HCT116 (cell line): ENCODE measurements at regions not wholly inside any gene's neighbourhood (a gene's known extent, or its start where the extent isn't known, plus 50 kb on each side); places are given as distances from the start of the nearest gene placed in this dataset.
A peak's percentile ranks its signal among the peaks of the same experiment; 100 is the strongest.

Source experiments
- CTCF ChIP-seq, 3 experiments: fragments of 200-600 bp in 1 of 3; sonication (generic) in 1 of 3; IDR thresholded peaks in 2 of 3; conservative IDR thresholded peaks in 1 of 3; 2 replicates each; pipeline ENCODE4 v1.5.1; 2012 to 2017; ENCODE audit warnings: low read depth in 2 of 3, low read length in 2 of 3, antibody characterized with exemption in 1 of 3, borderline replicate concordance in 1 of 3, control low read depth in 1 of 3, mild to moderate bottlenecking in 1 of 3, mixed read lengths in 1 of 3, mixed run types in 1 of 3, moderate library complexity in 1 of 3; ENCODE audit not compliant: insufficient read depth in 1 of 3
- EGR1 ChIP-seq: IDR thresholded peaks from 2 replicates; pipeline ENCODE4 v1.6.1; 2012; ENCODE audit warnings: low read depth
- EZH2 ChIP-seq: fragments of 200-600 bp; sonication (generic); IDR thresholded peaks from 2 replicates; pipeline ENCODE4 v1.6.1; 2017; ENCODE audit warnings: antibody characterized with exemption, mixed run types
- JUND ChIP-seq: IDR thresholded peaks from 2 replicates; pipeline ENCODE4 v1.6.1; 2012
- POLR2A ChIP-seq: IDR thresholded peaks from 2 replicates; pipeline ENCODE4 v1.7.0; 2011; ENCODE audit warnings: borderline replicate concordance; ENCODE audit not compliant: insufficient read depth, insufficient read length; ENCODE audit errors: extremely low read depth
- POLR2AphosphoS5 ChIP-seq: IDR thresholded peaks from 2 replicates; pipeline ENCODE4 v1.6.1; 2011; ENCODE audit warnings: mild to moderate bottlenecking, low read depth, low read length, moderate library complexity
- REST ChIP-seq: IDR thresholded peaks from 2 replicates; pipeline ENCODE4 v1.6.1; 2012; ENCODE audit warnings: low read depth
- TCF7L2 ChIP-seq: IDR thresholded peaks from 2 replicates; pipeline ENCODE4 v1.7.0; 2011; ENCODE audit warnings: borderline replicate concordance, inconsistent platforms; ENCODE audit not compliant: insufficient read depth, insufficient read length; ENCODE audit errors: extremely low read depth
- YY1 ChIP-seq: IDR thresholded peaks from 2 replicates; pipeline ENCODE4 v1.6.1; 2011; ENCODE audit warnings: low read length, low read depth, moderate library complexity, mild to moderate bottlenecking; ENCODE audit not compliant: insufficient replicate concordance; ENCODE audit errors: extremely low read depth
- ZFX ChIP-seq: fragments of 450-650 bp; IDR thresholded peaks from 2 replicates; pipeline ENCODE4 v1.6.1; 2017

- TF ChIP-seq JUND, result no peak
- no peak for TF ChIP-seq POLR2A
- TF ChIP-seq YY1, result no peak
- no peak for TF ChIP-seq POLR2AphosphoS5
- no peak for TF ChIP-seq REST
- TF ChIP-seq EZH2, result no peak
- no peak for TF ChIP-seq TCF7L2
- no peak for TF ChIP-seq EGR1
- peak in 2 of 3 experiments; percentile 52 to 55; a peak in 4 of 6 replicates for TF ChIP-seq CTCF (IDR thresholded peaks at IDR 0.05 in 2 of 3, conservative IDR thresholded peaks at IDR 0.05 in 1 of 3; ENCODE audit: borderline replicate concordance in 1 of 3, insufficient read depth in 1 of 3, low read depth in 2 of 3, low read length in 2 of 3)
- no peak for TF ChIP-seq ZFX
Observed at GRCh38 chr7:118870187-118870586, 645.7 kb downstream of the ANKRD7 start.
